HG03571 (cell line): ENCODE measurements at regions not wholly inside any gene's neighbourhood (a gene's known extent, or its start where the extent isn't known, plus 50 kb on each side); places are given as distances from the start of the nearest gene placed in this dataset.
"Not testable (repeated sequence)": the region's sequence is repeated elsewhere in the genome, so short reads cannot be mapped to it uniquely, and the experiment has no call there.

Source experiments
- ATAC-seq: cut with Tn5 transposase; IDR thresholded peaks from one replicate; pipeline ENCODE4 v1.9.1; 2021; ENCODE audit not compliant: unreplicated experiment

DNA sequence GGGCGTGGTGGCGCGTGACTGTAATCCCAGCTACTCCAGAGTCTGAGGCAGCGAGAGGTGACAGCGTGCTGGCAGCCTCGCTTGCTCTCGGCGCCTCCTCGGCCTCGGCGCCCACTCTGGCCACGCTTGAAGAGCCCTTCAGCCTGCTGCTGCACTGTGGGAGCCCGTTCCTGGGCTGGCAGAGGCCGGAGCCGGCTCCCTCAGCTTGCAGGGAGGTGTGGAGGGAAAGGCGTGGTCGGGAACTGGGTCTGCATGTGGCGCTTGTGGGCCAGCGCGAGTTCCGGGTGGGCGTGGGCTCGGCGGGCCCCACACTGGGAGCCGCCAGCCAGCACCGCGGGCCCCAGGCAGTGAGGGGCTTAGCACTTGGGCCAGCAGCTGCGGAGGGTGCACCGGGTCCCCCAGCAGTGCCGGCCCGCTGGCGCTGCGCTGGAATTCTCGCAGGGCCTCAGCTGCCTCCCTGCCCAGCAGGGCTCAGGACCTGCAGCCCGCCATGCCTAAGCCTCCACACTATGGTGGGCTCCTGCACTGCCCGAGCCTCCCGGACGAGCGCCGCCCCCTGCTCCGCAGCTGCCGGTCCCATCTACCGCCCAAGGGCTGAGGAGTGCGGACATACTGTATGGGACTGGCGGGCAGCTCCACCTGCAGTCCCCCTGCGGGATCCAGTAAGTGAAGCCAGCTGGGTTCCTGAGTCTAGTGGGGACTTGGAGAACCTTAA is 1093.3 kb upstream of the CDH8 start:
- ATAC-seq = no peak

GRCh38 chr16:63119905-63120304 is 1083.7 kb upstream of the CDH8 start:
- not testable (repeated sequence) for ATAC-seq

DNA sequence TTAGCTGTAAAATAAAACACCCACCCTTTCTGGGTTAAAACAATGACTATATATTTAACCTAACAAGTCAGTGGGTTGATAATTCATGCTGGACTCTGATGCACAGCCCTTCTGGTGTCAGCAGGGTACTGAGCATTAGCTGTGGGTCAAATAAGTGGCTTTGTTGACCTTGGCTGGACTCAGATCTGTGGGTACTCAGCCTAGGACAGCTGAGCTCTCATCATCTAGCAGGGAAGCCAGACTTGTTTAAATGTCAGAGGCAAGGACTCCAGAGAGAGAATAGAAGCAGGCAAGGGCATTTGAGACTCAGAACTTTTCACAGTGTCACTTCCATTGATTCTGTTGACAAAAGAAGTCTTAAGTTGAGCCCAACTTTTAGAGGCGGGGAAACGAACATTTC is 1063.8 kb upstream of the CDH8 start:
- ATAC-seq = no peak

- no peak for ATAC-seq
These were observed 1060.6 kb upstream of the CDH8 start for GRCh38 chr16:63096857-63097256.

DNA sequence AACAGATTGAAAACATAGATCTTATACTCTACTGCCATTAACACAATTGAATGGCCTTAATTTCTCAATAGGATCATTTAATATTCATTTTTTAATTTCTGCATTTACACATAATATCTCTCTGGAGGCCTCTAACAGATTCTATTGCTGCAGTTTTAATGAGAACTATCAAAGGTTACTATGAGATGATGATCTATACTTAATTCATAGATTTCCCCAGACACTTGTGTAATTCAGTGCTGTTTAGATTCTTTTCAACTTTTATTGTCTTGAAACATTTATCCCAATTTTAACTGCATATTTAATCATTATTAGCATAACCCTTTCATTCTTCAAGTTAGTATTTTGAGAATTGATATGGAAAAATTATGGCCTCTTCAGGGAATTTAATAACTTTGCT is 1056.5 kb upstream of the CDH8 start:
- no peak for ATAC-seq

GRCh38 chr16:63082101-63082500 is 1045.9 kb upstream of the CDH8 start:
- no peak for ATAC-seq

DNA sequence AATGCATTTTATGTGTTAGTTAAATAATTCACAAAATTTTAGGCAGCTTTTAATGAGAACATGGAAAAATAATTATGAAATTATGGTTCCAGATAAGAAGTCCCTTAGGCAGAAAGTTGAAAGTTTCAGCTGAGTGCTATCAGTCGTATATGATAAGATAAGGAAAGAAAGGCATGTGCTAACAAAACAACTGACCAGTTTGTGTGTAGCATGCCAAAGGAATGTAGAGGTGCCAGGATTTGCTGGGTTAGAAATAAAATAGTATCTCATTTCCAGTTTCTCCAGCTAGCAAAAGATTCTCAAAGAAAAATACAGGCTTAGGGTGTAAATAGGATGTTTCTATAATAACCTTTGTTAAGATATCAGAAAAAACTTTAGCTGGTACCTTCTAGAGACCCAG is 1044.5 kb upstream of the CDH8 start:
- no peak for ATAC-seq

DNA sequence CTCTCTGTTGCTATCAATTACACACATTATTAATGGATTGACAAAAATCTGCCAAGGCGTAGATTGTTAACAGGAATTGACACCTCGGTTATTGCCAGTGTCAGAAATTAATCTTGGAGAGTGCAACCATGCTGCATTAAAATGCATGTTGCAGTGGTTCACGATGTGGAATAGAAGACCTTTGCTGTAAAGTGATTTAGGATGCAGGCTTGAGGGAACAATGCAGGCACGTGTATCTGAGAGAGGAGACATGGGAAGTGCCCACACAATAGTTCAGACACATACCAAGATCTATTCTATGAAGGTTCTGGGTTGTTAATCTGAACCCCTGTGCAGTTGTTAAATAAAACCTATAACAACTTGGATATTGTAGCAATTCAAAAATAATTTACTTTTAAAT is 1032.8 kb upstream of the CDH8 start:
- no peak for ATAC-seq

- ATAC-seq = no peak
These were observed 1030.9 kb upstream of the CDH8 start for GRCh38 chr16:63067141-63067540.

DNA sequence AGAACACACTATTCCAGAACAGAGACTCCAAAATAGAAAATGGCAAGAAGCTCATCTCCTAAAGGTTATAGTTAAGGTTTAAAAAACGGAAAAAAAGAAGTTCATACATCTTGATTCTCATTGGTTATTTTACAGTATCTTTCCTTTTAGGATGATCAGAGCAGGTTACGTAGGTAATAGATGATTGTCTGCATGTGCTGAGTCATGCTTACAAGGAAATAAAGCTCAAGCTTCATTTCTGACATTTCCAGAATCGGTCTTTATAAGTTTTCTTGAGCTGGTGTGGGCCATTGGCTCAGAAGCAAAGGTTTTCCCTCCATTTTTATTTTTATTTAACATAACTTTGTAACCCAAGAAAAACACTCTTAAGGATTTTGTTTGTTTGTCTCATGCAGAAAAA is 1030.3 kb upstream of the CDH8 start:
- ATAC-seq = no peak

DNA sequence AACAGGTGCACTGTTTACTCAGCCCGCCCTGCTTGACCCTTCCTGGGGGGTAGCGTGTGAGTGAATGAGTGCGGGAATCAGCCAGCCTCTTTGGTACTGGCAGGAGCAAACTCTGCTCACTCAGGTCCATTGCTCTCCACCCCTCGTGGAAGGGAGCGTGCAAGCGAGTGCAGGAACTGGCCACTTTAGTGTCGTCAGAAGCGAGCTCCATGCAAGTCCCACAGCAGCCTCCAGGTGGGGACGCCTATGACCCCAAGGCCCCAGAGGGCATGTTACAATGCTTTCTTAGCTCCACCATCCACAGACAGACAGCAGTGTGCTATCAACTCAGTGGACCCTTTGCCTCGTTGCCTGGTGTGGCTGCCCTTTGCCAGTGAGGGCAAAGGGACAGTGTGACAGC is 1025.1 kb upstream of the CDH8 start:
- no peak for ATAC-seq

GRCh38 chr16:63059676-63060075 is 1023.4 kb upstream of the CDH8 start:
- no peak for ATAC-seq

GRCh38 chr16:63057341-63057740 is 1021.1 kb upstream of the CDH8 start:
- ATAC-seq = no peak

GRCh38 chr16:63050391-63050790 is 1014.2 kb upstream of the CDH8 start:
- no peak for ATAC-seq

- no peak for ATAC-seq
These were observed 1002.3 kb upstream of the CDH8 start for GRCh38 chr16:63038397-63039106.

GRCh38 chr16:63037761-63038396 is 1001.6 kb upstream of the CDH8 start:
- no peak for ATAC-seq

GRCh38 chr16:63018581-63019223 is 982.5 kb upstream of the CDH8 start:
- no peak for ATAC-seq

GRCh38 chr16:63008688-63009087 is 972.5 kb upstream of the CDH8 start:
- ATAC-seq = no peak

GRCh38 chr16:63005356-63005755 is 969.1 kb upstream of the CDH8 start:
- ATAC-seq = no peak

- no peak for ATAC-seq
These were observed 953.2 kb upstream of the CDH8 start for GRCh38 chr16:62989480-62989879.

- ATAC-seq = no peak
These were observed 949.5 kb upstream of the CDH8 start for GRCh38 chr16:62985722-62986121.

- no peak for ATAC-seq
These were observed 942.2 kb upstream of the CDH8 start for GRCh38 chr16:62978451-62978850.
